Parathyroid adenoma (tissue), 2 donors: ENCODE measurements at regions not wholly inside any gene's neighbourhood (a gene's known extent, or its start where the extent isn't known, plus 50 kb on each side); places are given as distances from the start of the nearest gene placed in this dataset.
"Not testable (repeated sequence)": the region's sequence is repeated elsewhere in the genome, so short reads cannot be mapped to it uniquely, and the experiment has no call there.

Experiments
- H2AFZ ChIP-seq: fragments of 300-600 bp; sonication (generic); one replicate; pipeline ENCODE4 v1.7.0; 2017; ENCODE audit warnings: antibody characterized with exemption, mild to moderate bottlenecking
- H3K27ac ChIP-seq: fragments of 300-600 bp; sonication (generic); one replicate; pipeline ENCODE4 v1.7.0; 2017
- H3K27me3 ChIP-seq: fragments of 300-600 bp; sonication (generic); one replicate; pipeline ENCODE4 v1.7.0; 2017; ENCODE audit warnings: low read length; ENCODE audit not compliant: control insufficient read depth, insufficient read depth
- H3K36me3 ChIP-seq: fragments of 300-600 bp; sonication (generic); one replicate; pipeline ENCODE4 v1.7.0; 2017; ENCODE audit warnings: low read length; ENCODE audit not compliant: control insufficient read depth, insufficient read depth
- H3K4me1 ChIP-seq: fragments of 300-600 bp; sonication (generic); one replicate; pipeline ENCODE4 v1.7.0; 2017; ENCODE audit warnings: control low read depth
- H3K4me2 ChIP-seq: fragments of 300-600 bp; sonication (generic); one replicate; pipeline ENCODE4 v1.7.0; 2017; ENCODE audit warnings: low read length
- H3K4me3 ChIP-seq: fragments of 300-600 bp; sonication (generic); one replicate; pipeline ENCODE4 v1.7.0; 2017; ENCODE audit warnings: low read depth, low read length
- H3K79me2 ChIP-seq: fragments of 300-600 bp; sonication (generic); one replicate; pipeline ENCODE4 v1.7.0; 2017; ENCODE audit warnings: control low read depth
- H3K9ac ChIP-seq: fragments of 300-600 bp; sonication (generic); one replicate; pipeline ENCODE4 v1.7.0; 2017; ENCODE audit warnings: mild to moderate bottlenecking
- H3K9me3 ChIP-seq: fragments of 300-600 bp; sonication (generic); one replicate; pipeline ENCODE4 v1.7.0; 2017; ENCODE audit warnings: low read length; ENCODE audit not compliant: control insufficient read depth
- TF ChIP-seq, protein P1 (sequence below): fragments of 300-600 bp; sonication (generic); IDR thresholded peaks from one replicate; pipeline ENCODE4 v1.7.0; 2017; ENCODE audit warnings: antibody characterized with exemption, mild to moderate bottlenecking
- donor health status: primary hyperparathyroidism.

DNA sequence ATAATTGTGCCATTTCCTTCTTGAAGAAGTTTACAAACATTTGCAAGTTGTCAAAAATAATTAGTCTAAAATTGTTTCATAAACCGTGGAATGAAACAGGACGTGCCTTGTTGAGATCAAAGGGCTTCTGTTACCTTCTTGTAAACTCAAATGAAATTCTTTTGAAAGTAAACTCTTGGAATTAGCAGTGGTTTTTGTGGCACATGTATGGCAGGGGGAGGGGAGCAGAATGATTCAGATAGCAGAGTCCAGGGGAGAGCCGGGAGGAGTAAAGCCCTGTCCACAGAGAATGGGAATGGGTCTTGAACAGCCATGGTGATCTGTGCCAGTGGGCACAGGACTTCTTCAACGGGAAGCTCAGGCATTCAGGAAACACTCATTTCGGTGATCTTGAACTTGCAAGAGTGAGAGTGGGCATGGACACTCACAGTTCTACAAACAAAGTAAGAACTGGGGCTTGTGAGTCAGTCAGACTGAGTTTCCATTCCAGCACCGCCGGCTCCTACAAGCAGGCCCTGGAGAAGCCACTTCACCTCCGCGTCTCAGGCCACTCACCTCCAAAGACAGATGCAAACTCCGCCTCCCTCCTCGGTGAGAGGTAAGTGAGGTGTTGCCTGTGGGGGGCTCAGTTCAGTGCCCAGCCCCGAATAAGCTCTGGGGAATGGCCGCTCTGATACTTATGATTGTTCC is 143.1 kb downstream of the CDH26 start:
- TF ChIP-seq, protein P1, sequence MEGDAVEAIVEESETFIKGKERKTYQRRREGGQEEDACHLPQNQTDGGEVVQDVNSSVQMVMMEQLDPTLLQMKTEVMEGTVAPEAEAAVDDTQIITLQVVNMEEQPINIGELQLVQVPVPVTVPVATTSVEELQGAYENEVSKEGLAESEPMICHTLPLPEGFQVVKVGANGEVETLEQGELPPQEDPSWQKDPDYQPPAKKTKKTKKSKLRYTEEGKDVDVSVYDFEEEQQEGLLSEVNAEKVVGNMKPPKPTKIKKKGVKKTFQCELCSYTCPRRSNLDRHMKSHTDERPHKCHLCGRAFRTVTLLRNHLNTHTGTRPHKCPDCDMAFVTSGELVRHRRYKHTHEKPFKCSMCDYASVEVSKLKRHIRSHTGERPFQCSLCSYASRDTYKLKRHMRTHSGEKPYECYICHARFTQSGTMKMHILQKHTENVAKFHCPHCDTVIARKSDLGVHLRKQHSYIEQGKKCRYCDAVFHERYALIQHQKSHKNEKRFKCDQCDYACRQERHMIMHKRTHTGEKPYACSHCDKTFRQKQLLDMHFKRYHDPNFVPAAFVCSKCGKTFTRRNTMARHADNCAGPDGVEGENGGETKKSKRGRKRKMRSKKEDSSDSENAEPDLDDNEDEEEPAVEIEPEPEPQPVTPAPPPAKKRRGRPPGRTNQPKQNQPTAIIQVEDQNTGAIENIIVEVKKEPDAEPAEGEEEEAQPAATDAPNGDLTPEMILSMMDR, result no peak
- H3K9me3 ChIP-seq, result no peaks in the 10 kb centered on the region
- H3K4me1 ChIP-seq, result no peaks in the 10 kb centered on the region
- no peak overlapping the region for H2AFZ ChIP-seq
- no peak overlapping the region for H3K4me2 ChIP-seq
- no peaks in the 10 kb centered on the region for H3K36me3 ChIP-seq
- H3K27me3 ChIP-seq, result no peaks in the 10 kb centered on the region
- no peak overlapping the region for H3K4me3 ChIP-seq
- no peaks in the 10 kb centered on the region for H3K79me2 ChIP-seq
- no peak overlapping the region for H3K27ac ChIP-seq
- H3K9ac ChIP-seq, result no peak overlapping the region

DNA sequence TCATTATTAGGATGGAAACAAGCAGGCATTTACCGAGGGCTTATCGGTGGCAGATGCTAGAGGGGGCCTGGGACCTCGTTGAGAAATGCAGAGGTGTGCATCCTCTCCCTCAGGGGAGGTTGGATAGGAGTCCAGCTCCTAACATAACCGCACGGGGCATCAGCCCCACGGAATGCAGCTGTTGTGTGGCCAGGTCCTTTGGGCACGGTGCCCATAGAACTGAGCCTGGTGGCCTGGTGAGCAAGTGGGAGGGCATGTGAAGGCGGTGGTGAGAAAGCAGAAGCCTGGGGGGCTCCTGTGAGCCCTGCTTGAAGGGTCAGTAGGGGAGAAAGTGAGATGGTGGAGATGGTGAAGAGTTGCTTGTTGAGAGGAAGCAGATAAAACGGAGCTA is 143.7 kb downstream of the CDH26 start:
- TF ChIP-seq, protein P1, result no peak
- Histone ChIP-seq H3K79me2 (no peaks in the 10 kb centered on the region), H3K27ac (no peak overlapping the region), H3K4me2 (no peak overlapping the region), H3K27me3 (no peaks in the 10 kb centered on the region), H3K4me1 (no peaks in the 10 kb centered on the region), H3K9me3 (no peaks in the 10 kb centered on the region), H3K9ac (no peak overlapping the region), H3K36me3 (no peaks in the 10 kb centered on the region), H3K4me3 (no peak overlapping the region), H2AFZ (no peak overlapping the region)

DNA sequence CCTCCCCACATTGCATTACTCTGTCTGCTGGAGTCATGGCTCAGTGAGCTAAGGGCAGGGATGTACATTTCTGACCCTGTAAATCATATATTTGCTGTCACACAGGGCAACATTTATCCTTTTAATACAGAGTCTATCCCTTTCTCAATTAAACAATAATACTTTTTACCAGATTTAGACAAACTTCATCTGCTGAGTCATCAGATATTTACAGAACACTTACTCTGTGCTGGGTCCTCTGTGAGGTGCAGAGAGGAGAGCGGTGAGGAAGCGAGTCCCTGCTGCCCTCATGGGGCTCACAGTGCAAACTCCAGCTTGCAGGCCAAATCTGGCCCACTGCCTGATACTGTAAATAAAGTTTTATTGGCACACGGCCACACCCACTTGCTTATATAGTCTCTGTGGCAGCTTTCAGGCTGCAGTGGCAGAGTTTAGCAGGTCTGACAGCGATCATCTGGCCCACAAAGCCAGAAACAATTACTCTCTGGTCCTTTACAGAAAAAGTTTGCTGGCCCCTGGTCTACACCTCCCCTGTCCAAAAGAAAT is 144.5 kb downstream of the CDH26 start:
- TF ChIP-seq, protein P1, result no peak
- H3K9ac ChIP-seq, result no peak overlapping the region
- no peak overlapping the region for H3K27ac ChIP-seq

DNA sequence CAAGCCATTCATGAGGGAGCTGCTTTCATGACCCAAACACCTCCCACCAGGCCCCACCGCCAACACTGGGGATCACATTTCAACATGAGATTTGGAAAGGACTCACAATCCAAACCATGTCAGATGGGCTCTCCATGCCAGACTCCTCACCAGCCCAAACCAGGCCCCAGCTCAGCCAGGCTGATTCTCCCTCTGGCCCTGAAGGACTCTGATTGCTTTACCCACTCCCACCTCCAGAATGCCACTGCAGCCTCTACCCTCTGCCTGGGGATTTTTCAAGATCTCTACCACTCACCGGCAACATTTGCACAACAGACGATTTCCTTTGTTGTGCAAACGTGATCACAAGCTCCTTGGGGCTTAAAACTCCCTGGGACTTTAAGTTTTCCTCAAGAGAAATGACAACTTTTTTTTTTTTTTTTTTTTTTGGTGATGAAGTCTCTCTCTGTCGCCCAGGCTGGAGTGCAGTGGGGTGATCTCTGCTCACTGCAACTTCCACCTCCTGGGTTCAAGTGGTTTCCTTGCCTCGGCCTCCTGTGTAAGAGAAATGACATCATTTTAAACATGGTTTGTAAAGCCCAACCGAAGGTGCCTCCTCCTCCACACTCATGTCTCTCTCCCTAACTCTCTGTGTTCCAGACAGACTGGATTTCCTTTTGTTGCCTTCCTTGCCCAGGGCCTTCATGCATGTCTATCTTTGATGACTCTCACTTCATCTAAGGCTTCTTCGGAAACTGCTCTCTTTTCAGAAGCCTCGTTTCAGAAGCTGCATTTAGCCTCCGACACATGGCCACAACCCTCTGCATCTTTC is 147.0 kb downstream of the CDH26 start:
- no peaks in the 10 kb centered on the region for H3K79me2 ChIP-seq
- H3K4me2 ChIP-seq, result no peak overlapping the region
- H3K36me3 ChIP-seq, result no peaks in the 10 kb centered on the region
- H3K9ac ChIP-seq, result no peak overlapping the region
- no peak overlapping the region for H3K27ac ChIP-seq
- no peak overlapping the region for H3K4me3 ChIP-seq
- no peak overlapping the region for H2AFZ ChIP-seq
- TF ChIP-seq, protein P1, result no peak
- no peaks in the 10 kb centered on the region for H3K9me3 ChIP-seq
- H3K4me1 ChIP-seq, result no peaks in the 10 kb centered on the region
- H3K27me3 ChIP-seq, result no peaks in the 10 kb centered on the region

More for the DNA sequence above, 144.5 kb downstream of the CDH26 start:
- Histone ChIP-seq H3K9me3 (no peaks in the 10 kb centered on the region), H3K36me3 (no peaks in the 10 kb centered on the region), H3K4me1 (no peaks in the 10 kb centered on the region), H3K27me3 (no peaks in the 10 kb centered on the region), H3K79me2 (no peaks in the 10 kb centered on the region), H3K4me2 (no peak overlapping the region), H2AFZ (no peak overlapping the region), H3K4me3 (no peak overlapping the region)

DNA sequence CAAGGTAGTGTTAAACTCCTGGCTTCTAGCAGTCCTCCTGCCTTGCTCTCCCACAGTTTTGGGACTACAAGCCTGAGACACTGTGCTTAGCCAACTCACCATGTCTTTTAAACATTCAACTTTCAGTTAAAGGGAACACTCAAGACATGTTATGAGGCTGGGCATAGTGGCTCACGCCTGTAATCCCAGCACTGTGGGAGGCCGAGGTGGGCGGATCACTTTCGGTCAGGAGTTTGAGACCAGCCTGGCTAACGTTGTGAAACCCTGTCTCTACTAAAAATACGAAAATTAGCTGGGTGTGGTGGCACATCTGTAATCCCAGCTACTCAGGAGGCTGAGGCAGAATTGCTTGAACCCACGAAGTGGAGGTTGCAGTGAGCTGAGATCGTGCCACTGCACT is 148.0 kb downstream of the CDH26 start:
- H3K4me2 ChIP-seq, H3K9me3 ChIP-seq, H2AFZ ChIP-seq, H3K27me3 ChIP-seq, H3K4me3 ChIP-seq, H3K36me3 ChIP-seq, H3K4me1 ChIP-seq, H3K79me2 ChIP-seq, H3K27ac ChIP-seq, H3K9ac ChIP-seq: not testable (repeated sequence)
